CD4-positive, alpha-beta memory T cell (primary cell): ENCODE measurements at regions not wholly inside any gene's neighbourhood (a gene's known extent, or its start where the extent isn't known, plus 50 kb on each side); places are given as distances from the start of the nearest gene placed in this dataset.

Experiments used
- CTCF ChIA-PET: fragments of 350-600 bp; sonication (Branson Sonifier 250); formaldehyde crosslinking; loops from one replicate; lab custom pipeline; 2021; ENCODE audit warnings: inconsistent platforms; ENCODE audit not compliant: partially characterized antibody; lab: Charles Lee
- POLR2A ChIA-PET: fragments of 350-600 bp; sonication (Branson Sonifier 250); formaldehyde crosslinking; loops from one replicate; lab custom pipeline; 2021; ENCODE audit not compliant: partially characterized antibody; lab: Charles Lee
- DNase-seq, 5 donors: peaks; one replicate each; pipeline versions ENCODE4 v3.0.0 to v3.0.0-alpha.2; 2020 to 2022; ENCODE audit warnings: mixed read lengths in 1 of 5
- H3K27ac ChIP-seq: one replicate; pipeline ENCODE4 v1.7.0; 2013; ENCODE audit warnings: low read depth, low read length
- H3K27me3 ChIP-seq: 2 replicates; pipeline ENCODE4 v1.7.0; 2013; ENCODE audit warnings: mild to moderate bottlenecking, low read length, moderate library complexity; ENCODE audit not compliant: insufficient read depth
- H3K36me3 ChIP-seq: 2 replicates; pipeline ENCODE4 v1.7.0; 2013; ENCODE audit warnings: mild to moderate bottlenecking, low read length, moderate library complexity; ENCODE audit not compliant: insufficient read depth
- H3K4me1 ChIP-seq: 2 replicates; pipeline ENCODE4 v1.7.0; 2013; ENCODE audit warnings: mild to moderate bottlenecking, low read length, moderate library complexity; ENCODE audit not compliant: insufficient read depth
- H3K4me3 ChIP-seq, 2 donors: one replicate each; pipeline ENCODE4 v1.7.0; 2013; ENCODE audit warnings: low read length in 2 of 2, mild to moderate bottlenecking in 1 of 2
- H3K9me3 ChIP-seq, 2 donors: one replicate each; pipeline ENCODE4 v1.7.0; 2013; ENCODE audit warnings: low read length in 2 of 2, control low read depth in 1 of 2; ENCODE audit not compliant: control insufficient read depth in 1 of 2
- H3K27ac Mint-ChIP-seq, 7 donors: one replicate each; pipeline ENCODE4 v1.8.0; 2020 to 2021; ENCODE audit warnings: mixed read lengths in 7 of 7, mild to moderate bottlenecking in 6 of 7, inconsistent platforms in 3 of 7, moderate library complexity in 3 of 7
- H3K27me3 Mint-ChIP-seq, 2 donors: one replicate each; pipeline ENCODE4 v1.8.0; 2020 to 2021; ENCODE audit warnings: mixed read lengths in 2 of 2
- H3K36me3 Mint-ChIP-seq, 2 donors: one replicate each; pipeline ENCODE4 v1.8.0; 2020 to 2021; ENCODE audit warnings: mixed read lengths in 2 of 2, inconsistent platforms in 1 of 2, mild to moderate bottlenecking in 1 of 2
- H3K4me1 Mint-ChIP-seq, 4 donors: one replicate each; pipeline ENCODE4 v1.8.0; 2020 to 2021; ENCODE audit warnings: mixed read lengths in 4 of 4, mild to moderate bottlenecking in 1 of 4
- H3K4me3 Mint-ChIP-seq, 8 donors: one replicate each; pipeline ENCODE4 v1.8.0; 2020 to 2021; ENCODE audit warnings: mixed read lengths in 8 of 8, mild to moderate bottlenecking in 7 of 8, moderate library complexity in 6 of 8, inconsistent platforms in 3 of 8
- H3K9me3 Mint-ChIP-seq, 8 donors: one replicate each; pipeline ENCODE4 v1.8.0; 2020 to 2021; ENCODE audit warnings: mixed read lengths in 8 of 8, mild to moderate bottlenecking in 5 of 8, inconsistent platforms in 3 of 8, moderate library complexity in 1 of 8
- intact Hi-C: fragments of 100-400 bp; cut with micrococcal nuclease; formaldehyde crosslinking; loops from one replicate; pipeline ENCODE4 v1.15.1; 2023

DNA sequence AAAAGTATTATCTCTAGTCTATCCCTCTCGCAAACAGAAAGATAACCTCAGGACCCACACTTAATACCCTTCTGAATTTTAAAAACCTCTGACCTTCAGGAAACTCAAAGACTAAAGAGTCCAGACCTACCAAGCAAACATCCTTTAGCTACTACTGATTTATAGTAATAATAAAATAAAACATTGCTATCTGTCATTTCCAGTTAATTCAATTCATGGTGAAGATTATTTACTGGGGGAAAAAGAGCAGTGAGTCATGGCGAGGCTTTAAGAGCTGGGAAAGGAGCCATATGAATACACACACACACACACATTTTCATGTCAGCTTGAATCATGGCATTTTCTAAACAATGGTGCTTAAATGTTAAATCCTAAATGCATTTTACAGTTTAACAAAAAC lies 87.1 kb downstream of the FAM76B start:
- H3K4me1 ChIP-seq: peaks cover 79% of the 10 kb centered on the region
- no peaks in the 10 kb centered on the region for H3K36me3 ChIP-seq
- intact Hi-C loops: loop anchor here (5.0 to 10.0 kb wide), 2 partner anchors 328 to 635 kb away; partner anchors contain the start of gene SRSF8
- Mint-ChIP-seq H3K36me3 (no peaks in the 10 kb centered on the region), H3K27ac (peak overlapping the region in 3 of 7 donors; percentile 65 to 75 (median 68)), H3K4me3 (no peak overlapping the region), H3K4me1 (peaks cover 32 to 40% (median 38%) of the 10 kb centered on the region in 4 donors), H3K27me3 (no peaks in the 10 kb centered on the region), H3K9me3 (peaks cover 0 to 4% (median 0%) of the 10 kb centered on the region in 8 donors)
- no peak overlapping the region for H3K4me3 ChIP-seq
- ChIA-PET CTCF (interaction anchor here (0.6 to 11.3 kb wide), 7 partner anchors 10 to 548 kb away, joined by 3 to 446 read pairs (median 4); partner anchors contain the start of gene SESN3), POLR2A (interaction anchor here (0.7 to 21.6 kb wide), 6 partner anchors 13 to 549 kb away, joined by 3 to 241 read pairs (median 14); partner anchors contain the start of gene SESN3)
- no peak for DNase-seq
- H3K9me3 ChIP-seq: no peaks in the 10 kb centered on the region
- H3K27me3 ChIP-seq: no peaks in the 10 kb centered on the region
- peak overlapping the region; percentile 20 for H3K27ac ChIP-seq

- Histone ChIP-seq H3K27ac (peak overlapping the region; percentile 65), H3K4me3 (peak overlapping the region; percentile 3 to 33), H3K9me3 (no peaks in the 10 kb centered on the region), H3K36me3 (no peaks in the 10 kb centered on the region), H3K27me3 (no peaks in the 10 kb centered on the region), H3K4me1 (peaks cover 86% of the 10 kb centered on the region)
- Mint-ChIP-seq H3K27me3 (no peaks in the 10 kb centered on the region), H3K27ac (peak overlapping the region; percentile 90 to 97 (median 96)), H3K36me3 (peaks cover 1 to 4% of the 10 kb centered on the region in 2 donors), H3K9me3 (peaks cover 0 to 4% (median 0%) of the 10 kb centered on the region in 8 donors), H3K4me3 (peak overlapping the region; percentile 72 to 88 (median 82)), H3K4me1 (peaks cover 38 to 60% (median 53%) of the 10 kb centered on the region in 4 donors)
- peak; percentile 29 to 43 (median 41) for DNase-seq
- intact Hi-C loops: loop anchor here (5.0 to 10.0 kb wide), 2 partner anchors 326 to 633 kb away; partner anchors contain the start of gene SRSF8
- ChIA-PET POLR2A (interaction anchor here (1.0 to 21.6 kb wide), 12 partner anchors 9 to 633 kb away, joined by 3 to 241 read pairs (median 5); partner anchors contain the start of genes SESN3 and SRSF8), CTCF (interaction anchor here (1.1 to 4.4 kb wide), 9 partner anchors 9 to 634 kb away, joined by 3 to 33 read pairs (median 6); partner anchors contain the start of genes SESN3 and SRSF8)
These were observed 89.1 kb downstream of the FAM76B start for GRCh38 chr11:95700471-95700817.

DNA sequence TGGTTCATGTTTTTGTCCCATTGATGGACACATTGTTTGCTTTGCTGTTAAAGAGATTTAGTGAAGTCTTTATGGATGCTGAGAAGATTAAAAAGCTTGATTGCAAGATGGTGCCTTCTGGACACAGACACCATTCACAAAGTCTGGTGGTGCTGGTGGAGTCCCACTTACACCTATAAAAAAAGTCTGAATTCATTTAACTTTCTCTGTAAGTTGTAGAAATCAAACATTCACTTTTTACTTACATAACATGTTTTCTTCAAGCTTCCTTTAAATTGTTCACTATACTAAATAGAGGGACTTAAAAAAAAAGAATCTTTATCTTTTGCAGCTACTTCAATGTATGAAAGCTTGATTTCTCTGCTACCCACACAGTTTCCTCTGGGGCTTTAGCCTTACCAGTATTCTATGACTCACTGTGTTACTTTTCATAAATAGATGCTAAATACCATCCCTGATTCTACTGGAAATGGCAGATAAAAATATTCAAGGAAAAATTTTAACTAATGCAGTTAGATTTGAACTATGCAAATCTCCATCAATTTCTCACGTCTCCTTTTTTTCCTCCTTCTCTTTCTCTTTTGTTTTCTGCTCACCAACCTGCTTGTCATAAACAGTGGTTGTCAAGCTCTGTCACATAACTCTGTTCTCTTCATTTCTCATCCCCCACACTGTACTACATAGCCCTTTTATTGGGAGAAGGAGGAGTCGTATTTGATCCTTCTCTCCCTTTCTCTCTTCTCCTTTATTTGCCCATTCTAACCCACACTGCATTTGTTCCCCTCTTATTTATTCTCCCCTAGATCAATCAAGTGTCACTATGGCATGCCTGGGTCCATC lies 89.7 kb downstream of the FAM76B start:
- Mint-ChIP-seq H3K4me3 (peak overlapping the region; percentile 72 to 88 (median 82)), H3K4me1 (peaks cover 38 to 60% (median 54%) of the 10 kb centered on the region in 4 donors), H3K27me3 (no peaks in the 10 kb centered on the region), H3K9me3 (peaks cover 0 to 6% (median 1%) of the 10 kb centered on the region in 8 donors), H3K36me3 (peaks cover 1 to 4% of the 10 kb centered on the region in 2 donors), H3K27ac (peak overlapping the region; percentile 90 to 97 (median 96))
- no peaks in the 10 kb centered on the region for H3K27me3 ChIP-seq
- CTCF ChIA-PET: interaction anchor here (0.9 to 4.4 kb wide), 10 partner anchors 9 to 633 kb away, joined by 3 to 33 read pairs (median 6); partner anchors contain the start of genes SESN3 and SRSF8
- peak overlapping the region; percentile 3 to 33 for H3K4me3 ChIP-seq
- intact Hi-C loops: loop anchor here (1.0 to 10.0 kb wide), 3 partner anchors 11 to 633 kb away; partner anchors contain the start of gene SRSF8
- H3K9me3 ChIP-seq: peaks cover 0 to 2% of the 10 kb centered on the region in 2 donors
- POLR2A ChIA-PET: interaction anchor here (0.7 to 21.6 kb wide), 20 partner anchors 8 to 727 kb away, joined by 3 to 241 read pairs (median 4); partner anchors contain the start of genes CWC15, ENDOD1, SESN3 and SRSF8
- peaks cover 80% of the 10 kb centered on the region for H3K4me1 ChIP-seq
- peak; percentile 39 to 52 (median 43) for DNase-seq
- H3K27ac ChIP-seq: peak overlapping the region; percentile 65
- no peaks in the 10 kb centered on the region for H3K36me3 ChIP-seq

DNA sequence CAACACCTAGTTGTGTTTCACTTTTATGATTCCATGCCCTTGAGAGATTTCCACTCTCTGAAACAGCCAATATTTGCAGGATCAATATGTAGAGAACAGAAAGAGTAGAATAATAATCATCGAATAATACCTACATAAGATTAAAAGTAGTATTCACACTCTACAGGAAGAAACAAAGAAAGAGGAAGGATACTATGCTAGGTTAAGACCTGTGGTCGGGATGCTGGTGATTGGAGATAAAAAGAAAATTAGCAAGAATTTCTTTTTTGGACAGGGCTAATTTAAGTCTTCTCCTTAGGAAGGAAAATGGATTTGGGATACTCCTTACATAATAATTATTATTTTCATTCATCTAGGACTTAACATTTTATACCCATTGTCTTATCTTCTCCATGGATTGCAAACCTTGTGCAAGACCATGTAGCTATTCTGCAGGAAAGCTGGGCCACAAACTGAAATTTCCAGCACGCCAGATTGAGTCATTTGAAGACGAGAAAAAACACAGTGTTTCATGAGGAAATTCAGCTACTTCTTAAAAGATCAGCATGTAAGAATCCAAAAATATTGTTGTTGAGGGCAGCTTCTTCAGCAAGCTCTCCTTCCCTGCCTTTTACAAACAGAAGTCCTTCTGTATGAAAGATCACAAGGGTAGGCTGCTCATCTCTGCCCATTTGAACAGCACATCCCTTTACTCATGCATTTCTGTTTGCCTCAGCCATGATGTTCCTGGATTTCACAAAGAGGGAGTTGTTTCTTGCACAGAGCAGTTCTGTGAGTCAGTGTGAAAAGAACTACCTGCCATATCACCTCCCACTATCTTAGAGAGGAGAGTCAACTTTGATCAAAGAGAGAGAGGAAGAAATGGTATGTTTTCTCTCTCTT lies 90.7 kb downstream of the FAM76B start:
- H3K9me3 Mint-ChIP-seq: peaks cover 0 to 11% (median 7%) of the 10 kb centered on the region in 8 donors
- Histone ChIP-seq H3K4me1 (peaks cover 71% of the 10 kb centered on the region), H3K27ac (peak overlapping the region; percentile 65), H3K36me3 (no peaks in the 10 kb centered on the region), H3K4me3 (no peak overlapping the region), H3K27me3 (no peaks in the 10 kb centered on the region), H3K9me3 (peaks cover 0 to 7% of the 10 kb centered on the region in 2 donors)
- peaks cover 38 to 66% (median 54%) of the 10 kb centered on the region in 4 donors for H3K4me1 Mint-ChIP-seq
- peak overlapping the region; percentile 90 to 97 (median 96) for H3K27ac Mint-ChIP-seq
- CTCF ChIA-PET: interaction anchor here (0.9 to 4.4 kb wide), 9 partner anchors 8 to 632 kb away, joined by 4 to 33 read pairs (median 6); partner anchors contain the start of genes SESN3 and SRSF8
- peak overlapping the region in 7 of 8 donors; percentile 52 to 88 (median 77) for H3K4me3 Mint-ChIP-seq
- H3K27me3 Mint-ChIP-seq: no peaks in the 10 kb centered on the region
- H3K36me3 Mint-ChIP-seq: peaks cover 1 to 4% of the 10 kb centered on the region in 2 donors
- POLR2A ChIA-PET: interaction anchor here (0.8 to 21.6 kb wide), 18 partner anchors 7 to 631 kb away, joined by 3 to 241 read pairs (median 5); partner anchors contain the start of genes ENDOD1, SESN3 and SRSF8
- intact Hi-C loops: loop anchor here (1.0 kb wide), 1 partner anchor 10 kb away; no protein-coding TSS in a partner anchor
- no peak for DNase-seq

- Histone ChIP-seq H3K4me1 (peaks cover 60% of the 10 kb centered on the region), H3K27ac (no peak overlapping the region), H3K27me3 (no peaks in the 10 kb centered on the region), H3K9me3 (peaks cover 0 to 7% of the 10 kb centered on the region in 2 donors), H3K4me3 (no peak overlapping the region), H3K36me3 (no peaks in the 10 kb centered on the region)
- POLR2A ChIA-PET: interaction anchor here (0.7 to 21.6 kb wide), 5 partner anchors 9 to 546 kb away, joined by 3 to 241 read pairs (median 53); partner anchors contain the start of gene SESN3
- intact Hi-C loops: no loop called here
- Mint-ChIP-seq H3K36me3 (peaks cover 4% of the 10 kb centered on the region in 2 donors), H3K4me3 (peak overlapping the region in 5 of 8 donors; percentile 12 to 88 (median 47)), H3K27me3 (no peaks in the 10 kb centered on the region), H3K9me3 (peaks cover 0 to 17% (median 8%) of the 10 kb centered on the region in 8 donors), H3K4me1 (peaks cover 38 to 66% (median 54%) of the 10 kb centered on the region in 4 donors), H3K27ac (peak overlapping the region; percentile 34 to 97 (median 96))
- DNase-seq: no peak
- CTCF ChIA-PET: interaction anchor here (1.3 to 10.3 kb wide), 5 partner anchors 7 to 544 kb away, joined by 6 to 103 read pairs (median 14); partner anchors contain the start of gene SESN3
These were observed 91.8 kb downstream of the FAM76B start for GRCh38 chr11:95697614-95698408.
